ENCODE measurements at regions not wholly inside any gene's neighbourhood (a gene's known extent, or its start where the extent isn't known, plus 50 kb on each side); places are given as distances from the start of the nearest gene placed in this dataset.
A peak's percentile ranks its signal among the peaks of the same experiment; 100 is the strongest.
"Not testable (repeated sequence)": the region's sequence is repeated elsewhere in the genome, so short reads cannot be mapped to it uniquely, and the experiment has no call there.

DNA sequence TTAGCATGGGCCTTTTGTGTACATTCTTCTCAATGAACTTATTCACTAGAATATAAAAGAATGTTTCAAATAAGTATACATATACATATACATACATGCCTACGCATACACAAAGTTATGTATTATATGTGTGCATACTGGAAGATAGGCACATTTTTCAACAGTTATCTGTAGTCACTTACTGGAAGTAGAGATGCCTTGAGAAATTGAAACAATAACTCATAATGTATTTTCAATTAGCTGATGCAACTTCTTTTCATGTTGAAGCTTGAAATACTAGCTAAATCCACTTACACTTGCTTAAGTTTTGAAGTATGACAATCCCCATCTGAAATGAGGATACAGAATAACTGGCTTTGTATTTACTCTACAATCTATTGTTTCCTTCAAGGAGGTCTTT is 469.0 kb upstream of the PTGER4 start:
- no peak for DNase-seq

DNA sequence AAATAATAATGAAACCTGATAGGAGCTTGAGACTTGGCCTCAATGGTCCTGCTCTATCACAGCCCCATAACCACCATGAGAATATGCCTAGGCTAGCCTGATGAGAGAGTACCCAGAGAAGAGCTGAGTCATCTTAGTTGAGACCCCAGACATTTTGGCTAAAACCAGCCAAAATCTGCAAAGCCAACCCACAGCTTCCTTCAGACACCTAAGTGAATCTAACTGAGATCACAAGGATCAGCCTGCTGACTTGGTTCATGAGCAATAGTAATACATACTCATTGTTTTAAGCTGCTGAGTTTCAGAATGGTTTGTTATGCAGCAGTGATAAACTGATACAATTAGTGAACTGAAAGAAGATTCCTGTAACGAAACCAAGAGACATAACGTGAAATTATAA is 473.7 kb upstream of the PTGER4 start:
- no peak for DNase-seq

DNA sequence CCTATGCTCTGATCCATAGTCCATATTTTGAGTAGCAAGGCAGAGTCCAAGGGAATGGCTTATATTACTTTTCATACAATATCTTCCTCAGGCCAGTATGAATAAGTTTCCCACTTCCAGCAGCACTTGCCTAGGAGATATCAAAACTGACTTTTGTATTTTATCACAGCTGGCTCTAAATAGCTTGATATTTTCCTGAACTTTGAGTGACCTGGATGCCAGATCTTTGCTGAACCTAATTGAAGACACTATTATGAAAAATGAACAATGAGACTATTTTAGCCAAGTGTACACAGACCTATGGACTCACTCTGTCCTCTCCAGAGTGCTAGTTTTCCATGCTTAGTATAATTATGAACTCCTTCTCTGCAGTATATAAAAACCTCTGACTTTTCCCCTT is 475.6 kb upstream of the PTGER4 start:
- no peak for DNase-seq

DNA sequence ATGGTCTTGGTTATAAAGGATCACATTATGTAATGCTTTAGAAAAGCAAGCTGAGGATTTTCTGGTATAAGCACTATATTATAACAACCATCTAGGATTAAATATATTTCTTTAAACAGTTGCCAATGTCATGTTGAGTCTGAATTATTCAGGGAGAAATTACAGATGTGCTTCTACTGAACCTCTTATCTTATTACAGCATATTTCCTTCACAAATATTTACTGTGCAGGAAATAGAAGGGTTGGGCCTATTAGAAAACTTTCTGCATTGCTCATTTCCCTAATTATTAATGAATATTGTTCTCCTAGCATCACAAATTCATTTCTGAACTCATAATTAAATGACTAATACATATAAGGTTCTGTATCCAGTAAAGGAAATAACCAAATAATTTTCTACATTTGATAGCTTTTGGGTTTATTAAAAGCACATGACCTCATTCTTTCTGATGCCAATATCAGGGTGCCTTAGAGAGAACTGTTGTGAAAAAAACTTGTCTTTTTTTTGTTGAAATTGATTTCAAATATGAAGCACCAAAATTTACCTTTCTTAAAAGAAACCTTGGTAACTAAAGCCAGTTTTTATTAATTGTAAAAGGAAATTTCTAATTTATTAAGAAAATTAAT is 476.8 kb upstream of the PTGER4 start:
- DNase-seq: no peak

DNA sequence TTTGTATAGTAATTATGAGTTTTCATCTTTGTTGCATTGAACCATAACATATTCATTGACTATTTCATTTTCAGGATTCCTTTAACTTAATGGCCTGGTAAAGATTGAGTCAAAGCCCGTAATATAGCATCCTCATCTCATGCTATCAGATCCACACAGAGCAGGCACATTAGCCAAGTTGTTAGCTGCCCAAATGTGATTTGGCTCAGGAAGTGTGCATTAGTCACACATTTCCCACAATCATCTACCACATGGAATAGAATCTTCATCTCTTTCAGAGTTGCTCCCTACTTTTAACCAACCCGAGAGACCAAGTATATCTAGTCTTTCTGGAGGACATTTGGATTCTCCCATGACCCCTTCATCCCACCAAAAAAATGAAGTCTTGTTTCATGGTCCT is 481.0 kb upstream of the PTGER4 start:
- DNase-seq: peak; percentile 32

DNA sequence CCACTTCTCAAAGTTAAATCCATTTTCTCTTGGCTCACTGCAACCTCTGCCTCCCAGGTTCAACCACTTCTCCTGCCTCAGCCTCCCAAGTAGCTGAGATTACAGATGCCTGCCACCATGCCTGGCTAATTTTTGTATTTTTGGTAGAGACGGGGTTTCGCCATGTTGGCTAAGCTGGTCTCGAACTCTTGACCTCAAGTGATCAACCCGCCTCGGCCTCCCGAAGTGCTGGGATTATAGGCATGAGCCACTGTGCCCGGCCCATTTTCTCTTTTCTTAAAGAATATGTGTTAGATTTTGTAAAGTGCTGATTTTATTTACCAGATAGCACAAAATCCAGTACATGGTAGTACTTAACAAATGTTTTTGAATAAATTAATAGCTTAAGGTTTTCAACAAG is 484.1 kb upstream of the PTGER4 start:
- not testable (repeated sequence) for DNase-seq

DNA sequence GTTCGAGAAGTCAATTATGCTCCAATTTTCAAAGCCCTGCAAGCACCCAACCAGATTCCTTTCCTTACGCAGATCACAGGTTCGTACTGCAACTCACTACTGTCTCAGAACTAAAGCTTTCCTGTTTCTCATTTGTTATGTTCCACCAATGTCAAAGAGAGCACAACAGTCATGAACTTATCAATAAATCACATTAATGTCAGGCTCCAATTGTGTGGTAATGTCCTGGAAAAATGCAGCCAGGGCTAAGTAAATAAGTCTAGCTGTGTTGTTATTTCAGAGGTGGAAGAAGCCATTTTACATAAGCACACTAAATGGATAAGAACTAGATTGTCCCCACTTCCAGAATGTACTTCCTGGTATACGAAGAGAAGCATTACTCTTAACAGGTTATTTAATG is 488.6 kb upstream of the PTGER4 start:
- DNase-seq: no peak

DNA sequence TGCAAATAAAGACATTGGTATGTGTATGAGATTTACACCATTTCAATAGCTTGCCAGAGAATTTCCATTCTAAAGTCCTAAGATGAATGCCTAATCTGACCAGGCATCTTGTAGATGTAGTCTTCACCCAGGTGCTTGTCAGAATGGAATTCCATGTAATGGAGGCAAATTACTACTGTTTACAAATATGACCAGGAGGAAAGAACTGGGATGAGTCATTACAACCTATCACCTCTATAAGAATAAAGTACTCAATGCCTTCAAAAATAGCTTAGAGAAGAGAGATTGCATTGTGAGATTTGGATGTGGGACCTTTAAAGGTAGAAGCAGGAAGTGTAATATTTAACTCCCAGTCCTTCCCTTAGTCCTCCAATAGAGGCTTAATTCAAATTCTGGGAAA is 507.0 kb upstream of the PTGER4 start:
- no peak for DNase-seq

DNA sequence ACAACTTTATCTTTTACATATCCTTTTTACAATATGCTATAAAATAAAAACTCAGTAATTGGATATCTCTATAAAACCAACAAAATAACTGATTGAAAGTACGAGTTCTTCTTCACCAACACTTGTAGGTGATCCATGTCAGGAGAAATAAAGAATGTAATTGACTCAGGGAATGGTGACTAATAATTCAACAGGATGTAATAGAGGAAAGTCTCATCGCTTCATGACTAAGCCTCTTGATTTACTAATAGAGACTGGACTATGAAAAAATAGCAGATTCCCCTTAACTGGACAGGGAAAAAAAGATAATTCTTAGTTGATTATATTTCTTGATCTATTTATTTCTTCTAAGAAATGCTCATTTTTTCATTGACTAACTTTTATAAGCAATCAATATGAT is 507.7 kb upstream of the PTGER4 start:
- DNase-seq: no peak

DNA sequence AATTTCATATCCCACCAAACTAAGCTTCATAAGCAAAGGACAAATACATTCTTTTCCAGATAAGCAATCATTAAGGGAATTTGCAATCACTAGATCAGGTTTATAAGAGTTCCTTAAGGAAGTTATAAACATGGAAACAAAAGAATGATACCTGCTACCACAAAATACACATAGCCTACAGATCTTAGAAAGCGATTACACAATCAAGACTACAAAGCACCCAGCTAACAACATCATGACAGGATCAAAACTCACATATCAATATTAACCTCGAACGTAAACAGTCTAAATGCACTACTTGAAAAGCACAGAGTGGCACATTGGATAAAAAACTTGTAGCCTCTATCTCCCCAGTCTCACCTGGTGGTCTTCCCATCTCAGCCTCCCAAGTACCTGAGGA is 512.4 kb upstream of the PTGER4 start:
- DNase-seq: no peak

DNA sequence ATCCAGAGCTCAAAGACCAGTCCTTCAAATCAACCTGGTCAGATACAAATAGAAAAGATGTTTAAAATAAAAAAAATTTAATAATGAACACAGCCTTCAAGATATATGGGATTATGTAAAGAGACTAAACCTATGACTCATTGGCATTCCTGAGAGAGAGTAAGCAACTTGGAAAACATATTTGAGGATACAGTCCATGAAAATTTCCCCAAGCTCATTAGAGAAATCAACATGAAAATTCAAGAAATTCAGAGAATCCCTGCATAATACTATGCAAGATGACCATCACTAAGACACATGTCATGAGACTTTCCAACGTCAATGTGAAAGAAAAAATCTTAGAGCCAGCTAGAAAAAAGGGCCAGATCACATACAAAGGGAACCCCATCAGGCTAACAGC is 512.9 kb upstream of the PTGER4 start:
- DNase-seq: no peak

DNA sequence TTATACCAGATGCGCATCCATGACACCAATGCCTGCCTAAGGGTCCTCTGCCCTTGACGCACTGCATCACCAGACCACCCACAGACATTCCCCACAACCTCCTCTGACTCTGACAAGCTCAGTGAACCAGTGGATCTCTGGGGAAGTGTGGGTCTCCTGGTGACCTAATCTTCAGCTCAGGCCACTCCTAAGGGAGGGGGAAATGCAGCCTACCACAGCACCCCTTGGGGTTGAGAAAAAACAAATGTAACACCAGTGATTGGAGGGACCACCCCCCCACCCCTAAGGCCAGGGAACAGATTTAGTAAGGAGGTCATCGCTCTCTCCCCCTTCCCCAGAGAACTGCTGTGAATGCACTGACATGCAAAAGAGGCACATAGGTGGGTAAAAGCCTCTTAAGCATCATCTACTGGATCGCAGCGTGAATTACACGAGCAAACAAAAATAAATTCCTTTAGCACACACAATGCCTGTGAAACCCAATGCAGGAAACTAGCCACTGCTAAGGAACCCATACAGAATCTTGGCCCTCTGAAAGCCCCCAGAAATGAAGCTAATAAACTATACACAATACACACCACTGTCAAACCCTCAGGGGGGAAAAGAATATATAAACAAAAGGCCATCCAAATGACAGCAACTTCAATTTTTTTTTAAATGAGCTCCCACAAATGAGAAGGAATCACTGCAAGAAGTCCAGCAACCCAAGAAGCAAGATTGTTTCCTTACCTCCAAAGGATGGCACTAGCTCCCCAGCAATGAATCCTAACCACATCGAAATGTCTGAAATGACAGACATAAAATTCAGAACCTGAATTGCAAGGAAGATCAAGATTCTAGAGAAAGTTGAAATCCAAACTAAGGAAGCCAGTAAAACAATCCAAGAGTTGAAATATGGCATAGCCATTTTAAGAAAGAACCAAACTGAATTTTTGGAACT is 513.7 kb upstream of the PTGER4 start:
- no peak for DNase-seq

DNA sequence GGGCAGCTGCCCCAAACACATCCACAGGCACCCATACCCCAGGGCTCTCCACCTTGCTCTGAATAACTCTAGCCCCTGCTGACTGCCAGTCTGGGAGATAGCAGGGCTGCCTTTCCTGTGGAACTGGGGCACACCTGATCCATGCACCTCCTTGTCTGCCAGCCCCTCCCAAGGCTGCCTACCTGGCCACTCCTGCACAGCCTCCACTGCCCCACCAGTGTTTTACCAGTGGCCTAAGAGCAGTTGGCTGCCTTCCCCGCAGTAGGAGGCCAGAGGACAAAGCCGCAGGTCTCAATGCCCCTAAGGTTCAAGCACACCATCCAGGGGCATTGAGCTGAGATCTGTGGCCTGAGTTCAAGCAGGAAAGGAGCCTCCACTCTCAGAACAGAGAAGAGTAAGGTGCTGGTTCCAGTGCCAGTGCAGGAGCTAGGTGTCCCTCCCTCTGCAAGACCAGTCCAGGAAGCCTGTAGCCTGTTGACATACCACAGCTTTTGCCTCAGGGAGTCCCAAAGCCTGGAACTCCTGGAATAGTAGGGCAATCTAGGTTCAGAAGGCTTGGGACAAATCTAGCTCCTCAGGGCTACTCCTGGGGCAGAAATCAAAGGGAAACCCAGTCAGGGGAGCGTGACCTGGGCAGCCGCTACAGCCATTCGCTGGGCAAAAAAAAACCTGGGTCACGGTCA is 514.5 kb upstream of the PTGER4 start:
- no peak for DNase-seq

DNA sequence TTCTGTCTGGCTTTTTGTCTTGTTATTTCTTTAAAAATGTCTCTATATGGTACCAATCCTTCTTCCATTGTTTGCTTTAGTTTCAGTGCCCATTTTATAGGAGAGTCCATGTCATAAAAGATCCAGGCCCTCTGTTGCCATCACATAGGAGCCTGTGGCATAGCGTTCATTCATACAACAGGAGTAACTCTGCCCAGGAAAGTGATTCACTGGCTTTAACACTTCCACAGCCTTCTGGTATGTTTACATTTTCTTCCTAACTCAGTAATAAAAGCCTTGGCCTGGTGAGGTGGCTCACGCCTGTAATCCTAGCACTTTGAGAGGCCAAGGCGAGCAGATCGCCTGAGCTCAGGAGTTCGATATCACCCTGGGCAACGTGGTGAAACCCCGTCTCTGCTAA is 519.3 kb upstream of the PTGER4 start:
- no peak for DNase-seq

DNA sequence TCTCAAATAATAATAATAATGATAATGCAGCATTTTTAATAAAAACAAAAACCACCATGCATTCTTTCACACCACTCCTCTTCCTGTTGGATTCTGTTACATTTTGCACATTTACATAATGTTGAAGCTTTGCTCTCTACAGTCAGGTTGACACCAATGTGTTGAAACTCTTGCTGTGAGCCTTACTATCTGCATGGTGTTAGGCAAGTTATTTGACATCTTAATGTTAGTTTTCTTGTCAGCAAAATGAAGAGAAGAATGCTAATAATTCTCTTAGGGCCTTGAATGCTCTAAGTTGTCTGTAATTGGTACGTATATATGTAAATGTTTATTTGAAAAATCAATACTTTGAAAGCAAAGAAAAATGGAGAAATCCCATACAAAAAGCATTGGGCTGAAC is 525.5 kb upstream of the PTGER4 start:
- no peak for DNase-seq

DNA sequence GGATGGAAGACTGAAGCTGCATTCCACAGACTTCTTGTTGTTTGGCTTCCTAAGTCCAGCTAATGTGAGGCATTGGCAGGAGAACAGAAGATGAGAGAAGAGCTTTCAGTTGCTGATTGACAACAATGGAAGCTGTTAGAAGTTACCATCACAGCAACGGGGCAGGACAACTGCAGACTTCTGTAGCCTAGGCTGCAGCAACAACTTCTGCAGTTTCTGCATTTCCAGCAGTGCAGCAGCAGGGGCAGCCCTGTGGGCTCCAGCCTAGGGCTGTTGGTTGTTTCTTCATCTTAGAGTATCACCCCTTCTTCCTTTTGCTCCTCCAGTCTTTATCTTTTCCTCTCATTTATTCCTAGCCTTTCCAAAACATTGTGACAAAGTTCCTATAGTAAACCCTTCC is 528.8 kb upstream of the PTGER4 start:
- DNase-seq: no peak

DNA sequence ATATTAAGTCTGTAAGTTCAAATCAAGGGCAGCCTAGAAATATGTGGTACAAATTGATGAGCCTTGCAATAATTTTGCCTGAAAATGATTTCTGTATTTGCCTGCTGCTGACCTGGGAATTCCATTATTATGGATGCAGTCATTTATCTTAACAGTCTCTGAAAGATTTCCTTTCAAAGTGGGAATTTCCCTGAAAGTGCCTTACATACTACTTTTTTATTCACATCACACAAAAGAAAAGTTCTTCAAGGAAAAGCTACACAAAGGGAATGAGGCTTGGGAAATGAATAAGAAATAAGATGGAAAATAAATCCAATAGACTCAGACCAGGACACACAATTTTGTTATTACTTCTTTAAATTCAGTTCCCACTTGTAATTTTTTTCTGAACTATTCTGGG is 537.8 kb upstream of the PTGER4 start:
- DNase-seq: no peak

DNA sequence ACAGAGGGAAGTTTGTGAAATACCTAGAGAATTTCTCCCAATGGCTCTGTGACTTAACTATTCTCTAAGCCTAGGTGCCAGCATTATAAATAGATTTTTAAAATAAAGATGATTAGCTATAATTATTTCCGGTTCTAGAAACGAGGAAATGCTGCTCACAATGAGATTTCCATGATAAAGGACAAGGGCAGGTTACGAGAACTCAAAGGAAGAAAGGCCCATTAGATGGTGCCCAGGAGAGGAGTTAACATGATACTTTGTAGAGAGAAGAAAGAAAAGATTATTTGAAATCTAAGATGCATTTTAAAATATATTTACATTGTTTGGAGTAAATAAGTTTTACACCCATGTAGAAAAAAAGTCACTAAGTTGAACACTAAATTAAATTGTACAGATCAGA is 538.3 kb upstream of the PTGER4 start:
- DNase-seq: no peak

DNA sequence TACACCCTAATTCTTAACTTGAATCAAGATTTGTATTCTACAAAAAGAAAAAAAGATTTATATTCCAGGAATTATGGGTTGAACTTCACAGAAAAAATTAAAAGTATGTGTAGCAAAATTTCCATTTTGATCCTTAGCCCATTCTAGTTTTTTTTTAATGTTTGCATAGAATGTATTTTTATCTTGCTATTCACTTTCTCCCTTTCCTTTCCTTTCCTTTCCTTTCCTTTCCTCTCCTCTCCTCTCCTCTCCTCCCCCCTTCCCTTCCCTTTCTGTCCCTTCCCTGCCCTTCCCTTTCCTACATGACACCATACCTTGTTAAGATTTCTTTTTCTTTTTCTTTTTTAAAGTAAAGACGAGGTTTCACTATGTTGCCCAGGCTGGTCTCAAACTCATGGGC is 542.5 kb upstream of the PTGER4 start:
- DNase-seq: no peak

DNA sequence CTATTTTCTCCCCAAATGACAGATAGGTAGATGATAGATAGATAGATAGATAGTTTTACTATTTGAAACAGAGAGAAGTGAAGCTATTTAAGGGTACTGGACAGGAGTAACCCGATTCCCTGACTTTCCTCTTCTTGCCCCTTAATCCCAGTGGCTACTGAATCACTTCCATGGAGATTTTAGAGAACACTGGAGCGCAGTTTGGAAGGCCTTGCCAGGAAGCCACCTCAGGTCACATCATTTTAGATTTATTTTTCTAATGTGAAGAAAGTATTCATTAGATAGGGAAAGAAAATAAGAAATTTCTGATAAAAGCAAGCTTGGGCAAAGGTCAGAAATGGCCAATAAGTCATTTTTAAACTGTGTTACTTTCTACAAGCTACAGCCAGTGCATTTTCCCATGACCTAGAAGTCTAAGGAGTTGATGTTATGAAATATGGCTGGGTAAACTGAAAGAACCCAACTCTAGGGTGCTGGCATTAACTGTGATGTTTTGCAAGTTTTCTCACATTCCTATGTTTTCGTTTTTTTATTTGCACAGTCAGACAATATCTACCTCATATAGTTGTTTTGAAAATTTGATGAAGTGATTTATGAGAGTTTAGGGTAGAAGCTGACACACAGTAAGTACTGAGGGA is 544.7 kb upstream of the PTGER4 start:
- DNase-seq: no peak

DNA sequence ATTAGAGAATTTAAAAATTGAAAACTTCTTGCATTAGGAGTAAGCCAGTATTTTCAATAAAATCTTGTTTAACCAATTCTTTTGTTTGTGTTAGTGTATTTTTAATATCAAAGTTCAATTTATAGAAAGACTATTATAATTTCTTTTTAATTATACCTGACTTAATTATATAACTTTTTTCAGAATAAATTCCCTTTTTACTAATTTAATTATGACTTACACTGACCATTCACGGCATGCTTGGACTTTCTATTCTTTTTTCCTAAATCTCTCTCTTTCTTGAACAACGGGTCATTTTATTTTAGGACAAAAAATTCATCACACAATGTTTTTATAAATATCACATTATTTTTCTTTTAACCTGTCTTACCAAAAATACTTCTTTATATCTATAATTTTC is 555.3 kb upstream of the PTGER4 start:
- no peak for DNase-seq

DNA sequence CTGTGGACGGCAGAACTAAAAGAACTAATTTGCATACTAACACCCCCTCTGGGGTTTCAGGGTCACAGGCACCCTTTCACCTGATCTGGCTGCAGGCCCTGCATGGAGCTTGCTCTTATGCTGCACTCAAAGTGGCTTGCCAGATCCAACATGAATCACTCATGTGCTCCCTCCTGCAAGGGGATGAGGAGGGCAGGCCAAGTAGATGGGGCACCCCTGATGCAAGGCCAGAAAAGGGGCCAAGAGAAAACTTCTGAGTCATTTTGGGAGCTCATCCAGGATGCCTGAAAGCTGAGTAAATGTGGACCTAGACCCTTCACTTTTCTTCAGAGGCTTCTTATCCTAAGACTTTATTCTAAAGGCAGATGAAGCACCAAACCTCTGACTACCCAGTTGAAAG is 558.5 kb upstream of the PTGER4 start:
- DNase-seq: no peak

DNA sequence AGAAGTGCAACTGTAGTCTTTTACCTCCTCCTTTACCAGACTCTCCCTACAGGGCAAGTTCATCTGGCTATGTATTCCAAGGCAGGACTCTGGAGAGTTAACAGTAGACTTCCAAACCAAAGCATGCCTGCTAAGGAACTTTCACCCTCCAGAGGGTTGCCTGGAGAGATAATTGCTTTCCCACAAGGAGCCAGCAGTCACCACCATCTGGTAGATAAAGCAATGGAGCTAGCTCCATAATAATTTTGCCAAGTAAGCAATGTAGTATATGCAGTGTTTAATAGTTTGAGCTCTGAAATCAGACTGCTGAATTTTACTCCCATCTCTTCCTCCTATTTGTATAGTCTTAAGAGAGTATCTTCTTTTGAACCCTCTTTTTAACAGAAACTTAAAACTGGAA is 566.8 kb upstream of the PTGER4 start:
- DNase-seq: no peak

DNA sequence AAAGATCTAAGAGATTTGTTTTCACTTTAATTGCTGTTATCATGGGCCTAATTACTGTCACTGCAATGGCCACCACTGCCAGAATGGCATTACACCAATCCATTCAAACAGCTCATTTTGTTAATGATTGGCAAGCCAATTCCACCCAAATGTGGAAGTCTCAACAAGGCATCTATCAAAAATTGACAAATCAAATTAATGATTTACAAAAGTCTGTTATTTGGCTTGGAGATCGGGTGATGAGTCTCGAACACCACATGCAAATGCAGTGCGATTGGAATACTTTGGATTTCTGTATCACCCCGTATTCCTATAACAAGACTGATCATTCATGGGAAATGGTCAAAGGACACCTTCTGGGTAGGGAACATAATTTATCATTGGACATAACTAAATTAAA is 568.7 kb upstream of the PTGER4 start:
- not testable (repeated sequence) for DNase-seq

All from left hindlimb (tissue), 1 donor.